AG04449 (cell line): ENCODE measurements at regions not wholly inside any gene's neighbourhood (a gene's known extent, or its start where the extent isn't known, plus 50 kb on each side); places are given as distances from the start of the nearest gene placed in this dataset.

ENCODE experiments used
- CTCF ChIA-PET: fragments of 350-600 bp; formaldehyde crosslinking; extraction: SDS; loops from one replicate; lab custom pipeline; 2021; ENCODE audit warnings: antibody characterized with exemption; lab: Yijun Ruan, JAX
- POLR2A ChIA-PET: fragments of 400-600, 350-600 bp; formaldehyde crosslinking; extraction: SDS; loops from one replicate; lab custom pipeline; 2020; ENCODE audit warnings: antibody characterized with exemption, inconsistent platforms; lab: Yijun Ruan, JAX
- DNase-seq: peaks from one replicate; pipeline ENCODE4 v3.0.0-alpha.2; 2010; ENCODE audit warnings: low read depth, low spot score
- H3K4me3 ChIP-seq: 2 replicates; pipeline ENCODE4 v1.5.1; 2011; ENCODE audit warnings: low read depth, mild to moderate bottlenecking, control low read depth, low read length
- TF ChIP-seq, protein P1 (sequence below): IDR thresholded peaks from one replicate; pipeline ENCODE4 v1.5.1; 2011; ENCODE audit warnings: mild to moderate bottlenecking, moderate library complexity, low read length, control low read depth, inconsistent platforms; ENCODE audit not compliant: insufficient read depth; ENCODE audit errors: missing control alignments

DNA sequence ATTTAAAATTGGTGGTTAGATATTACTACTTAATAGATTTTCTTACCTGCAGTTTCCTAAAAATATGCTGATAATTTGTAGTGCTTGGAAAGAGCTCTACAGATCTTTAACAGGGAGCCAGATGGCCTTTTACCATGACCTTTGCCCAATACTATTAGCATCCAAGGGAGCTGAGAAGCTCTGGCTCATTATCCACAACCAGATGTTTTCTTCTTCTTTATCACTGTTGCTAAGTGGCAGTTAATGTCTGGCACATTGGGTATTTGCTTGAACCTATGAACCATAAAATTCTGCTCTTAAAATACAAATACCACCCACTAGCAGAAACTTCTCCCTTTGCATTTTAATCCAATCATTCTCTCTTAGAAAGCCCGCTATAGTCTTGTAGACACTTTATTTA lies 1480.3 kb downstream of the C4orf33 start:
- DNase-seq = no peak
- TF ChIP-seq, protein P1, sequence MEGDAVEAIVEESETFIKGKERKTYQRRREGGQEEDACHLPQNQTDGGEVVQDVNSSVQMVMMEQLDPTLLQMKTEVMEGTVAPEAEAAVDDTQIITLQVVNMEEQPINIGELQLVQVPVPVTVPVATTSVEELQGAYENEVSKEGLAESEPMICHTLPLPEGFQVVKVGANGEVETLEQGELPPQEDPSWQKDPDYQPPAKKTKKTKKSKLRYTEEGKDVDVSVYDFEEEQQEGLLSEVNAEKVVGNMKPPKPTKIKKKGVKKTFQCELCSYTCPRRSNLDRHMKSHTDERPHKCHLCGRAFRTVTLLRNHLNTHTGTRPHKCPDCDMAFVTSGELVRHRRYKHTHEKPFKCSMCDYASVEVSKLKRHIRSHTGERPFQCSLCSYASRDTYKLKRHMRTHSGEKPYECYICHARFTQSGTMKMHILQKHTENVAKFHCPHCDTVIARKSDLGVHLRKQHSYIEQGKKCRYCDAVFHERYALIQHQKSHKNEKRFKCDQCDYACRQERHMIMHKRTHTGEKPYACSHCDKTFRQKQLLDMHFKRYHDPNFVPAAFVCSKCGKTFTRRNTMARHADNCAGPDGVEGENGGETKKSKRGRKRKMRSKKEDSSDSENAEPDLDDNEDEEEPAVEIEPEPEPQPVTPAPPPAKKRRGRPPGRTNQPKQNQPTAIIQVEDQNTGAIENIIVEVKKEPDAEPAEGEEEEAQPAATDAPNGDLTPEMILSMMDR = no peak
- ChIA-PET CTCF (no interaction called here), POLR2A (no interaction called here)
- H3K4me3 ChIP-seq = no peak overlapping the region

DNA sequence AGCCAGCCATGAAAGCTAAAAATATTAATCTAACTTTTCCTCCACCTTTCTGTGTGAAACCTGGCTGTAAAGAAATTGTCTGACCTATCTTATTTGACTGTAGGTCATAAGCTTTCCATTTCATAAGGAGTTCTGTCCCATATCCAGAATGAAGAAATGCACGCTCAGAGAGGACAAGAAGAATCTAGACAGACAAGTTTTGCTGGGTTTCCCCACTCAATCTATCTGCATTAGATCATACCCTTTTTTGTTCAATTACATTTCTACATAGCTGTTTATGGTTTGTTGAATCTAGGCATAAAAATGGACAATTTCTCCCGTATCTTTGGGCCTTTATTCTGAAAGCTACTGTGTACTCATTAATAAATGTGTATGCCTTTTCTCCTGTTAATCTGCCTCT lies 1495.1 kb downstream of the C4orf33 start:
- TF ChIP-seq, protein P1 = no peak
- no peak overlapping the region for H3K4me3 ChIP-seq
- ChIA-PET CTCF (no interaction called here), POLR2A (no interaction called here)
- no peak for DNase-seq

GRCh38 chr4:130600706-130601105 lies 1504.8 kb downstream of the C4orf33 start:
- no peak for DNase-seq
- ChIA-PET POLR2A (no interaction called here), CTCF (no interaction called here)
- TF ChIP-seq, protein P1 = no peak
- no peak overlapping the region for H3K4me3 ChIP-seq

- DNase-seq = no peak
- POLR2A ChIA-PET = no interaction called here
- no peak overlapping the region for H3K4me3 ChIP-seq
- CTCF ChIA-PET = no interaction called here
- TF ChIP-seq, protein P1 = no peak
These were observed 1507.1 kb downstream of the C4orf33 start for GRCh38 chr4:130603043-130603442.

DNA sequence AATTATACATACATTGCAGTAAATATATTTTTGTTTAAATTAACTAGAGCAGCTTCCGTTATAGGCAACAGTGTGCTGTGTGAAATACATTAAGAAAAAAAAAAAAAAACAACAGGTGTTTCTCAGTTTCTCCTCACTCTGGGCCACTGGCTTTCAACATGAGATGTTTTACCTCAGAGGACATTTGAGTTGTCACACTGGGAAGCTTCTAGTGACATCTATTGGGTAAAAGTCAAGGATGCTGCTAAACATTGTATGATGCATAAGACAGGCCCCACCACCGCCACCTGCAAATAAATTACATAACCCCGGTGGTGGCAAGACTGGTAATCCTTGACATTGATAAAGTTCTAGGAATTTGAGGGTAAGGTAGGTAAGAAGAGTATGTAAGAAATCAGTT lies 1512.2 kb downstream of the C4orf33 start:
- H3K4me3 ChIP-seq = no peak overlapping the region
- CTCF ChIA-PET = no interaction called here
- POLR2A ChIA-PET = no interaction called here
- DNase-seq = no peak
- TF ChIP-seq, protein P1 = no peak

GRCh38 chr4:130628531-130628930 lies 1532.6 kb downstream of the C4orf33 start:
- DNase-seq = no peak
- H3K4me3 ChIP-seq = no peak overlapping the region
- CTCF ChIA-PET = no interaction called here
- POLR2A ChIA-PET = no interaction called here
- TF ChIP-seq, protein P1 = no peak
